Psoas muscle (tissue), 7 donors: ENCODE measurements at regions not wholly inside any gene's neighbourhood (a gene's known extent, or its start where the extent isn't known, plus 50 kb on each side); places are given as distances from the start of the nearest gene placed in this dataset.

Experiments used
- ATAC-seq, 4 donors: fragments of 200-7000 bp; cut with Tn5 transposase; one replicate each; pipeline ENCODE4 v1.9.1; 2020; ENCODE audit warnings: moderate library complexity in 3 of 4, mild to moderate bottlenecking in 2 of 4
- DNase-seq, 2 donors: peaks; one replicate each; pipeline ENCODE4 v3.0.0-alpha.2; 2020
- H3K27ac ChIP-seq: fragments of 200-600 bp; one replicate; pipeline ENCODE4 v1.8.0; 2022
- H3K27me3 ChIP-seq, 3 donors: fragments of 200-600 bp in 1 of 3; one replicate each; pipeline versions ENCODE4 v1.6.1 to v1.8.0; 2013 to 2022; ENCODE audit warnings: low read length in 2 of 3, mild to moderate bottlenecking in 2 of 3, moderate library complexity in 1 of 3; ENCODE audit not compliant: insufficient read depth in 3 of 3
- H3K36me3 ChIP-seq, 2 donors: fragments of 200-600 bp in 1 of 2; one replicate each; pipeline versions ENCODE4 v1.6.1 to v1.8.0; 2013 to 2022; ENCODE audit warnings: low read depth in 1 of 2, mild to moderate bottlenecking in 1 of 2, moderate library complexity in 1 of 2; ENCODE audit not compliant: insufficient read depth in 1 of 2
- H3K4me1 ChIP-seq: fragments of 200-600 bp; one replicate; pipeline ENCODE4 v1.8.0; 2022
- H3K4me3 ChIP-seq: fragments of 200-600 bp; one replicate; pipeline ENCODE4 v1.8.0; 2022; ENCODE audit warnings: mild to moderate bottlenecking
- H3K9me3 ChIP-seq: fragments of 200-600 bp; one replicate; pipeline ENCODE4 v1.8.0; 2022
- CTCF ChIP-seq: fragments of 200-600 bp; IDR thresholded peaks from one replicate; pipeline ENCODE4 v1.8.0; 2022; ENCODE audit warnings: antibody characterized with exemption
- WGBS, 3 donors: extraction: QIAGEN DNeasy Blood & Tissue Kit; methylation state at CpG; one replicate each; pipeline versions ENCODE4 v1.1.6 to v1.1.7; 2013; 5-methylcytosine and 5-hydroxymethylcytosine counted together
- intact Hi-C, 2 donors: fragments of 100-400 bp; cut with DNase I; formaldehyde crosslinking; loops; one replicate each; pipeline versions ENCODE4 v1.11.0 to v1.14.2; 2022
- donor health status: healthy with polysubstance abuse.
- donor health status: DM: no; HTN: no; CAD: no; lungs with moderate emphysema.
- donor health status: Bipolar disorder and iron deficiency.
- donor health status: healthy.
- donor health status: DM: yes; HTN: yes; CAD: no.
- donor health status: DM: no; HTN: no; CAD: no.
- donor health status: DM: yes; HTN: yes; CAD: no.

- ATAC-seq (no peak), DNase-seq (no peak)
- 93 to 94% (median 93%) methylated on average over 2 of the region's 2 CpGs for WGBS, 3 donors
- H3K9me3 ChIP-seq, result peaks cover 15% of the 10 kb centered on the region
- no peak overlapping the region for H3K27ac ChIP-seq
- intact Hi-C loops, result no loop called here
- no peaks in the 10 kb centered on the region for H3K36me3 ChIP-seq
- H3K4me1 ChIP-seq, result peaks cover 23% of the 10 kb centered on the region
- no peak for TF ChIP-seq CTCF
- H3K27me3 ChIP-seq, result no peaks in the 10 kb centered on the region
- no peak overlapping the region for H3K4me3 ChIP-seq
Observed at GRCh38 chr2:226183033-226183432, 616.6 kb downstream of the IRS1 start.

GRCh38 chr2:226181909-226182308 lies 617.7 kb downstream of the IRS1 start:
- H3K4me1 ChIP-seq, result peaks cover 23% of the 10 kb centered on the region
- H3K27me3 ChIP-seq, result no peaks in the 10 kb centered on the region
- no peak overlapping the region for H3K27ac ChIP-seq
- intact Hi-C loops, result no loop called here
- no peak overlapping the region for H3K4me3 ChIP-seq
- peaks cover 26% of the 10 kb centered on the region for H3K9me3 ChIP-seq
- no peaks in the 10 kb centered on the region for H3K36me3 ChIP-seq
- DNase-seq, result no peak
- no peak for TF ChIP-seq CTCF
- no peak for ATAC-seq

- TF ChIP-seq CTCF, result no peak
- no peaks in the 10 kb centered on the region for H3K36me3 ChIP-seq
Observed at GRCh38 chr2:226180281-226180884, 619.2 kb downstream of the IRS1 start.

GRCh38 chr2:226179010-226179409 lies 620.6 kb downstream of the IRS1 start:
- Histone ChIP-seq H3K27ac (no peak overlapping the region), H3K36me3 (no peaks in the 10 kb centered on the region), H3K9me3 (peaks cover 35% of the 10 kb centered on the region), H3K4me1 (peaks cover 8% of the 10 kb centered on the region), H3K4me3 (no peak overlapping the region), H3K27me3 (no peaks in the 10 kb centered on the region)
- TF ChIP-seq CTCF, result no peak
- no peak for DNase-seq
- intact Hi-C loops, result no loop called here
- no peak for ATAC-seq
- 90 to 100% (median 100%) methylated on average over 1 of the region's 1 CpG for WGBS, 3 donors

More at GRCh38 chr2:226180281-226180884, 619.2 kb downstream of the IRS1 start:
- DNase-seq, result no peak
- WGBS, 3 donors, result 65 to 69% (median 67%) methylated on average over 11 of the region's 11 CpGs
- Histone ChIP-seq H3K9me3 (peaks cover 35% of the 10 kb centered on the region), H3K27ac (no peak overlapping the region), H3K4me3 (no peak overlapping the region), H3K4me1 (peaks cover 15% of the 10 kb centered on the region), H3K27me3 (no peaks in the 10 kb centered on the region)
- ATAC-seq, result no peak
- intact Hi-C loops, result no loop called here
